Cardiac muscle cell (in vitro differentiated cells and primary cell): ENCODE measurements at regions not wholly inside any gene's neighbourhood (a gene's known extent, or its start where the extent isn't known, plus 50 kb on each side); places are given as distances from the start of the nearest gene placed in this dataset.

Experiments
- DNase-seq, 2 donors: peaks; one replicate each; pipeline versions ENCODE4 v3.0.0 to v3.0.0-alpha.2; 2010 to 2017; ENCODE audit warnings: low read depth in 1 of 2, low spot score in 1 of 2
- H3K27ac ChIP-seq: fragments of 200-600 bp; sonication (generic); 2 replicates; pipeline ENCODE4 v1.5.1; 2016
- H3K27me3 ChIP-seq: fragments of 200-600 bp; sonication (generic); 2 replicates; pipeline ENCODE4 v1.6.0; 2016; ENCODE audit warnings: control low read depth
- H3K36me3 ChIP-seq: fragments of 200-600 bp; sonication (generic); 2 replicates; pipeline ENCODE4 v1.5.1; 2016; ENCODE audit warnings: control low read depth
- H3K4me1 ChIP-seq: fragments of 200-600 bp; sonication (generic); 2 replicates; pipeline ENCODE4 v1.8.1; 2017; ENCODE audit warnings: low read depth, mild to moderate bottlenecking, mixed run types
- H3K4me3 ChIP-seq: fragments of 200-600 bp; sonication (generic); 2 replicates; pipeline ENCODE4 v1.5.1; 2016; ENCODE audit warnings: mild to moderate bottlenecking
- H3K9me3 ChIP-seq: fragments of 200-600 bp; sonication (generic); 2 replicates; pipeline ENCODE4 v1.5.1; 2017; ENCODE audit warnings: low read depth, mild to moderate bottlenecking, control low read depth
- CTCF ChIP-seq: IDR thresholded peaks from 2 replicates; pipeline ENCODE4 v1.5.1; 2012; ENCODE audit warnings: low read depth, mild to moderate bottlenecking, low read length

- no peak for DNase-seq
- Histone ChIP-seq H3K36me3 (no peaks in the 10 kb centered on the region), H3K4me3 (no peak overlapping the region), H3K4me1 (no peaks in the 10 kb centered on the region), H3K9me3 (no peaks in the 10 kb centered on the region), H3K27ac (no peak overlapping the region), H3K27me3 (no peaks in the 10 kb centered on the region)
- no peak for TF ChIP-seq CTCF
Observed at GRCh38 chr11:116618461-116618860, 154.3 kb downstream of the BUD13 start.

DNA sequence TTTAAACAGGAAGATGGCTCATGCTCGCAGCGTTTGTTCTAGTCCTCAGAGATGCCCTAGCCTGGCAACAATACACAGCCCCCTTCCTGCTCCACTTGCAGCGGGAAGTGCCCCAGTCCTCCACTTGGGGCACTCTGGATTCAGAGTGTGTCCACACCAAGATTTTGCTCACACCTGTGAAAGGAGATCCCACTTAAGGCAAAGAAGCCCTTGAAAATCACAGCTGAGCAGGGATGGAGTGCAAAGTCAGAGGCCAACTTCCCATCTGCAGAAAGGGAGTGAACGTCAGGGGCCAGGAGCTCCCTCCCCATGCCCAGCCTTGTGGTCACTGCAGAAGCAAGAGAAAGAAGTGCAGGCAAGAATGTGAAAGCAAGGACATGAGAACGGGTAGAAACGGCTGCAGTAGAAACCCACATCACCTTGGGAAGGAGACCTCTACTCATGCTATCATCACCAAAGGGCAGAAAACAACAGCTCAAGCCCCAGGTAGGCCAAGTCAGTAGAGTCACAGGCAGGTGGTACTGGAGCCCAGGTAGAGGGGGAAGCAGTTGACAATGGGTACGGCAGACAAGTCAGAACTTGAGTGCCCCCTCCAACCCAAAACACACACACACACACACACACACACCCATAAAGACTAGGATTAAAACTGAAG, 157.4 kb downstream of the BUD13 start:
- H3K27ac ChIP-seq: no peak overlapping the region
- no peak for DNase-seq
- no peaks in the 10 kb centered on the region for H3K4me1 ChIP-seq
- no peaks in the 10 kb centered on the region for H3K9me3 ChIP-seq
- H3K36me3 ChIP-seq: no peaks in the 10 kb centered on the region
- no peaks in the 10 kb centered on the region for H3K27me3 ChIP-seq
- no peak for TF ChIP-seq CTCF
- no peak overlapping the region for H3K4me3 ChIP-seq

DNA sequence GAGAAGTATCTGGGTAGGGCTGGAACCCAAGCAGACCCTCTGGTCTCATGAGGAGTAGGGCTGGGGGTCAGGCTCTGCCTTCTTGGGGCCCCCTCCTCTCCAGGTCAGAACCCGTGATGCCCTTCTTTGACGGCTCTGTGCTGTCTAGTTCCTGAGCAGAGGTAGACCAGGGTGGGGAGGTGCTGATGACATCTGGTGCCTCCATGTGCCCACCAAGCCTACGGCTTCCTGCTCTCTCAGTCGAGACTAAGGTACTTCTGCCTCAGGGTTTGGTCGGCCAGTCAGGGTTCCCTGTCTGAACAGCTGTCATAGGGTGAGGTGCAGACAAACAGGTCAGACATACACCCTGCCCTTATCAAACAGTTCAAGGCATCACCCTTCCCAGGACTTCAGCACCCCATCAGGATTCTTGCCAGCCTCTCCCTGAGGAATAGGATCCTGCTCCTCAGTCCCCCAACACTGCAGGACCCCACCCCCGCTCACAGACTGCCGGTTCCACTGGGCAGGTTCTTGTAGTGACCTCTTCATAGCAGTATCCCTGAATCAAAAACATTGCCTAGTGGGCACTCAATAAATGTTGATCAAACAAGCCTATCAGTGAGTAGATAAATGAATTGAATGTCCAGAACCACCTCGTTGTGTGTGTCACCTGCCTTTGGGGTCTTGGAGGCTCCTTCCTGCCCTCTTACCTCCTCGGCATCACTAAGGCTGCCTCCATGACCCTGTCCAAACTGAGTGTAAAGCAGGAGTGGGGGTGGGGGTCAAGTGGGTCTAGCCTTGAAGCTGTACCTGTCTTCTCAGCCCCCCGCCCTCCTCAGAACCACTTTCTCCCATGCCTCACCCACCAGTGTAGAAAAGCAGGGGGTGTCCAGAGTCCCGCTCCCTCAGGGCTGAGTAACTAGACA, 158.2 kb downstream of the BUD13 start:
- H3K4me1 ChIP-seq: no peaks in the 10 kb centered on the region
- H3K9me3 ChIP-seq: no peaks in the 10 kb centered on the region
- DNase-seq: no peak
- no peaks in the 10 kb centered on the region for H3K27me3 ChIP-seq
- no peak for TF ChIP-seq CTCF
- H3K27ac ChIP-seq: no peak overlapping the region
- no peaks in the 10 kb centered on the region for H3K36me3 ChIP-seq
- no peak overlapping the region for H3K4me3 ChIP-seq

DNA sequence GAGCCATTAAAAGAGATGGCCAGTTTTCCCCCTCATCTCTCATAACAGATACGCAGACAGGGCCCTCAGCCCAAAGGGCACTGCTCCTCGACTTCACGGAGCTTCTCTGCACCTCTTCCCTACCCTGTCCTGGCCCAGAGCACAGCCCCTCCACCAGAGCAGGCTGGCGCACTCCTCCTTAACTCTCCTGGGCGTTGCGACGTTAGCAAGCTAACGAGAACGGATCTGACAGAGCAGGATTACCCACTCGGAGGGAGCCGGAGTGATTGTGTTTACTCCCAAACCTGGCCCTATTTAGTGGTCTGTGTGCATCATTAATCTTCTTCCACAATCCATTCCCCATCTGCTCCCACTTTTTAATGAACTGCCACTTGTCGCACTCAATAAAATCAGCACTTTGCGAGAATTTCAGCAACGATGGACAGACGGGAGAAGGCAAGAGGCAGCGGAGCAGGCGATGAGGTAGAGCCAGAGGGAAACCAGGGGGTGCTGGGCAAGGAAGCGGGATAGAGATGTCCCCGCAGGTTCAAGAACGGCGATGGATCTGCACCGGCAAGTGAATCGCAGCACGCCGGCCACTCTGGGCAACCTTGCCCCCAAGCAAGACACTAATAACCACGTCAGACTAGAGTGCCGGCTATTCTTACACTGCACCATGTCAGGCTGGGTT, 159.4 kb downstream of the BUD13 start:
- no peaks in the 10 kb centered on the region for H3K27me3 ChIP-seq

More for the DNA sequence above, 159.4 kb downstream of the BUD13 start:
- Histone ChIP-seq H3K9me3 (no peaks in the 10 kb centered on the region), H3K27ac (no peak overlapping the region), H3K4me1 (no peaks in the 10 kb centered on the region), H3K36me3 (no peaks in the 10 kb centered on the region), H3K4me3 (no peak overlapping the region)
- DNase-seq: no peak
- TF ChIP-seq CTCF: no peak
